Activated effector memory CD4-positive, alpha-beta T cell treated with Interleukin-2 at 50 U/mL for 16 hours (primary cell): ENCODE measurements at regions not wholly inside any gene's neighbourhood (a gene's known extent, or its start where the extent isn't known, plus 50 kb on each side); places are given as distances from the start of the nearest gene placed in this dataset.
"Not testable (repeated sequence)": the region's sequence is repeated elsewhere in the genome, so short reads cannot be mapped to it uniquely, and the experiment has no call there.

Source experiments
- DNase-seq: peaks from one replicate; pipeline ENCODE4 v3.0.0-alpha.2; 2020

DNA sequence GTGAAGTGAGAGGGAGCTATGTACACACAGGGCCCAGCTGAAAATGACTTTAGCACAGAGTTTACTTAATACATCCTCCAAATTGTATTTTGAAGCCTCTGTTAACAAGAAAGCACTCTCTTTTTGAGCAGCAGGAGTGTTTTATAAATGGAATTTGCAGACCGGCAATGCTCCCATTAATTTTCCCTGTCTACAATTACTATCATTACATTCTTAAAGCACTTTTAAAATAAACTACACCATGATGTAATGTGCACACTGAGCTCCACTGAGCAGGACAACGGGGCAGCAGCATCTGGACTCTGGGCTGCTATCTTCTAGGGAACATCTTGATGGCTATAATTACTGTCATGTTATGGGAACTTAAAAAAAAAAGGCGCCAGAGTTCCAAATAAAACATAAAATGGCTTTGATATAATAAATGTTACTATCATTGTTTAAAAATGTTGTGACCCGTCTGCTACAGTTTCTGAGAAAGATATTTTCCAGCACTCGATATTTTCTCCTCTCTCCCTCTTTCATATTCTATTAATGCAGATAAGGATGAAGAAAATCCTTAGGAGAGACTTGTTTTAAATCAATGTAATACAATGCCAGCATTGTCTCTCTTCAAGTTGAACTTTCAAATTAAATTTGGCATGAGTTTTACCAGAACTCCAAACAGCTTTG is 150.9 kb downstream of the HLX start:
- DNase-seq, result no peak

DNA sequence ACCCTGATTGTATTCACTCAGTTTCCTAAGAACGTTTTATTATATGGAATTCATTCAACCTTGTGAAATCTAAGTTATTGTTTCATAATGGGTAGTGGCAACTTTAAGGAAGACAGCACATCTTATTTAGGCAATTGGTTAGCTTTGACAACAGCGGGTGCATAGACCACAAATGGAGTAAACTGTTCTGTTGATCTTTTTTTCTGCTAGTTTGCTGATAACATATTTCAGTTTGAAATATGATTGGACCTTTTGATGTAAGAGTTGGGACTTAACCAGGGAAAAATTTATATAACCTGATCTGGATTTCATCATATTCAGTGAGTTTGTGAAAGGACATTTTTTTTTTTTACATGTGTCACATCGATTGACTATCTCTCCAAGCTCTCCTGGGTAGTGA is 151.7 kb downstream of the HLX start:
- DNase-seq, result no peak

DNA sequence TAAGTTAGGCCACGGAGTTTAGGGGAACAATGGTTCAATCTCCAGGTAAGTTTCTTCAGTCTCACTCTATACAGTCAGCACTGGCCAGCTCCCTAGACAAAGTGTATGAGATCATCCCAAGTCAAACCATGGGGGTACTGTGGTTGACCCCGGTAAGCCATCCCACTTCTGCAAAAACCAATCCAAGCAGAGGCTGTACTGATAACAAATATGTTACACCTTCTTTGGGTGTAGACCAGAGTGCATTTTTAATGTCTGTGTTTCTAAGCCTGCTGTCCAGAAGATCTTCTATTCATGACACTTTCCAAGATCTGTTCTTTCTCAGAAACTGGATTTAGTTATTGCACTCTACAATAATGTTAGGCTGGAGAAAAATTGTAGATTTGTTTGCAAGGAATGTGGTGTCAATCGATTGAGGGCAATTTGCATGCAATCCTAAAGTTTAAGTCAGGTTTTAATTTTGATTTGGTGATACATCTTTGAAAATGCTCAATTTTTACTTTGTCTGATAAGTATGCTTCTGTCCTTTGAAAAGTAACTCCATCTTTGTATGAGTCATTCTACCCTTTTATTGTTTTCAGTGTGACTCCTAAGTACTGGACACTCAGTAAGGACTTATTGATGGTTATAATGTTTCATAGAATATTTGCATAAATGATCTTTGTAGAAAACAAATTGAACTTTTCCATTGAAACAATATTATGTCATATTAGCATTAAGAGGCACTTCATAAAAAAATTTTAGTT is 152.4 kb downstream of the HLX start:
- DNase-seq, result no peak

- DNase-seq, result no peak
Observed at GRCh38 chr1:221032204-221032585, 153.0 kb downstream of the HLX start.

- DNase-seq, result no peak
Observed at GRCh38 chr1:221032637-221033280, 153.5 kb downstream of the HLX start.

DNA sequence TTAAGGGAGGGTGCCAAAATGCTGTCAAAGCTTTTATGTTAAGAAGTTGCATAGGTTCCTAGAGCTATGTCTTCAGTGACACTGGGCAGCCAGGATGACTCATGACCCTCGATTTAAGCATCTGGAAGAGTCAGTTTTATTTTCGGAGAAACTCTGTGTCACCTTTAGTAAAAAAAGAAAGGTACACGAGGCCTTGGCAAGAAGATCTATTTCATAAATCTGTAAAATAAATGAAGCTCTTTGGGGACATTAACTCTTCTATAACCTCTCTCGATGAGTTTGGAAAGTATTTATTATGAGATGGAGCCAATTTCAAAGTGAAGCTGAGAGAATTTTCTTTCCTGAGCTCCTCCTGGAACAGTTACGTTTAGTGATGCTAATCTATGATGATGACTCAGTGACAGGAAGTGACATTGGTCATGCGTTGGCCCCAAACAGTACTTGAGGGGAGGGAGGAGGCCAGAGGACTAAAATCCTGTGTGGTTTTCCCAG is 156.5 kb downstream of the HLX start:
- DNase-seq, result no peak

GRCh38 chr1:221039616-221040015 is 160.4 kb downstream of the HLX start:
- no peak for DNase-seq

- DNase-seq, result no peak
Observed at GRCh38 chr1:221040101-221040500, 160.9 kb downstream of the HLX start.

GRCh38 chr1:221040691-221041285 is 161.5 kb downstream of the HLX start:
- no peak for DNase-seq

- no peak for DNase-seq
Observed at GRCh38 chr1:221044538-221044937, 165.3 kb downstream of the HLX start.

DNA sequence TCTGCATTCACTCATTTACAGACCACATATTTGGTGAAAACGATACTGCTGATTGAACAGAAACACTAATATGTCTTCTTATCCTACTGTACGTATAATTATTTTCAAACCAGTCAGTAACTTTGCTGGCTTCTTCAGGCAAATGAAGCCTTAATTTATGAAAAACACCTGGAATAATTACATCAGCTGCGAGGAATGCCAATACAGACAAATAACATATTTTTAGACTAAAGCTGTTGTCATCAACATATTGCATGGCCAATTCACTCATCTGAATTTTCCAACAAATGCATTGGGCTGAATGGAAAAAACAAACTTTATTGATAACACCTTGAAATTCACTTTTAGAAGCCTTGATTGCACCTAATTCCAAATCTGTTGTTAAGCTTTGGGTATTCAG is 165.9 kb downstream of the HLX start:
- DNase-seq, result no peak

- DNase-seq, result no peak
Observed at GRCh38 chr1:221045842-221046831, 166.9 kb downstream of the HLX start.

DNA sequence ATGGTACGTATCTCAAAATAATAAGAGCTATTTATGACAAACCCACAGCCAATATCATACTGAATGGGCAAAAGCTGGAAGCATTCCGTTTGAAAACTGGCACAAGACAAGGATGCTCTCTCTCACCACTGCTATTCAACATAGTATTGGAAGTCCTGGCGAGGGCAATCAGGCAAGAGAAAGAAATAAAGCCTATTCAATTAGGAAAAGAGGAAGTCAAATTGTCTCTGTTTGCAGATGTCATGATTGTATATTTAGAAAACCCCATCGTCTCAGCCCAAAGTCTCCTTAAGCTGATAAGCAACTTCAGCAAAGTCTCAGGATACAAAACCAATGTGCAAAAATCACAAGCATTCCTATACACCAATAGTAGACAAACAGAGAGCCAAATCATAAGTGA is 172.1 kb downstream of the HLX start:
- DNase-seq, result not testable (repeated sequence)

GRCh38 chr1:221053889-221054288 is 174.6 kb downstream of the HLX start:
- DNase-seq, result no peak

DNA sequence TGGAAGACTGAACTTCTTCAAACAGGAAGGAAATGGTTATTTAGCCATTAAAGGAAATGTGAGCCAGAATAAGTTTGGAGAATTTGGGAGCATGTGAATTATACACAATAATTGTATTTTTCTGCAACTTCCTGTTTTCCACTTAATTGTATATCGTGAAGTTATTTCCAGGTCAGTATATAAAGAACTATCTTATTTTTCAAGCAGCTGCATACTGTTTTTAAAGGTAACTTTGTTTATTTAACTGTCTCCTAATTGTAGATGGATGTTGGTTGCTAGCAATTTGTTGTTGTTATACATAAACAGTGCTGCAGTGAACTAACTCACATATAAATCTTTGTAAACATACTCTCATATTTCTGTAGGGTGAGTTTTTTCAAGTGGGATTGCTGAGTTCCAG is 180.3 kb downstream of the HLX start:
- DNase-seq, result no peak

DNA sequence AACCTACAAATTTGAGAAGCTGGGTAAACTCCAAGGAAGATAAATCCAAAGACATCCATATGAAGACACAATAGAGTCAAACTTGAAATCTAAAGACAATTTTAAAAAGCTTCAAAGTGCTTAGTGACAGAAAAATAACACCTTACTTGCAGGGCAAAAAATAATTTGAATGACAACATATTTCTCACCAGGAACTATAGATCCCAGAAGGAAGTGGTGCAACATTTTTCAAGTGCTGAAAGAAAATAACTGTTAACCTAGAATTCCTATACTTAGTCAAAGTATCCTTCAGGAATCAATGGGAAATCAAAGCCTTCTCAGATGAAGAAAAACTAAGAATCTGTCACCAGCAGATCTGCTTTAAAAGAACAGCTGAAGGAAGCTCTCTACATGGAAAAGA is 184.4 kb downstream of the HLX start:
- DNase-seq, result no peak

DNA sequence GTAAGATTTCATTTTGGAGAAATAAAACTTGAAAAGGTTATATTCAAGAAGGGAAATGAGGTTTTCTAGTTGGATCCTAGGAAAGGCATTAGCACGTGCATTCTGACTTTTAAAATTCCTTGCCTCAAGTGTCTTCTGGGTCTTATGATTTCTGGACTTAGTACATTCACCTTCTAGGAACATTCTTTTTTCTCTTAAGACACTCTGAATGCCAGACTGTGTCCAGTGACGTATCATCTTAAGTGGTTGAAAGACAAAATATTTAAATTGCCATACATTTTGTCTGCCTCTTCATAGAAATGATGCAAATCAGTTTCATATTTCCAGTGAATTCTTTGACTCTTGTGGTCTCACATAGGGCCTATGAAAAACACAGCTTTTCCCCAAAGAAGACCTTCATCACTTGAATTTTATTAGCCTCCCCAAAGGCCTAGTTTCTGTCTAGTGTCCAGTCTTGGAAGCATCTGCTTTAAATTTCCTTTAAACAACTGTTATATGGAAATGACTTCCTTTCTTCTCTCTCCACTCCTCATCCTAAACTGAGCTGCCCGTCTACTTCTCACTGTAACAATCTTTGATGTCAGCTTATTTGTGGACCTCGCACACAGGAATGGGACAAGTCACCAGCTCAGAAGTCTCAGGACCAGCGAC is 187.2 kb downstream of the HLX start:
- no peak for DNase-seq

DNA sequence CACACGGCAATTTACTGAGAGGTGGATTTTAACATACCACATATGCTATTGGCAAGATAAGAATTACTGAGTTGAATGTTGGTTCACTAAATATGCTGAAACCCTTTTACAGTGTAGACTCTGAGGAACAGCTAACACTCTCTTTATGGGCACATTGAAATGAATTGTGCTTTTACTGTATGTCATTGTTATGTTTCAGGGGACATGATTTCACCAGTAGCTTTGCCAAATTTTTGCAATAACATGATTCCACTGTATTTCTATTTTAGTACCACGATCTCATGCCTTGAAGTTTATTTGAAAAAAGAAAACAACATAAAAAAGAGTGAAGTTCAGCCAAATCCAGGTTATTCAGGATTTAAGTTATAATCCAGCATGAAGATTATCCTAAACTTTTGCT is 188.5 kb downstream of the HLX start:
- no peak for DNase-seq

GRCh38 chr1:221069178-221069903 is 190.1 kb downstream of the HLX start:
- no peak for DNase-seq

DNA sequence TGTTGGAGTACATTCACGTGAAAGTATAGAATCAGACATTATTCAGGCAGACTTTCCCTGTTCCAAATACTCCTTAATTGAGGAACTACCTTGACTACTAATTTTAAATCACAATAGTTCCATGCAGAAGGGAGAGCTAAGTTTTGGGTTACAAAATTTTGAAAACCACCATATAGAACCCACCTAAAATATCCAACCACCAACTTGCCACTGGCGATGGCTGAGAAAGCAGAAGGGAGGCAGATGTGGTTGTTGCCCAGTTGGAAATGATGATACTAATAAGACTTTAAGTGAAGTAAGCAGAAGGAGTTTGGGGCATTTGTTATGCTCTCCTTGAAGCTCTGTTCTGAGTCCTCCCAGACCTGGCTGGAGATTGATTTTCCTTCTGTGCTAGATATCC is 190.7 kb downstream of the HLX start:
- DNase-seq, result no peak

DNA sequence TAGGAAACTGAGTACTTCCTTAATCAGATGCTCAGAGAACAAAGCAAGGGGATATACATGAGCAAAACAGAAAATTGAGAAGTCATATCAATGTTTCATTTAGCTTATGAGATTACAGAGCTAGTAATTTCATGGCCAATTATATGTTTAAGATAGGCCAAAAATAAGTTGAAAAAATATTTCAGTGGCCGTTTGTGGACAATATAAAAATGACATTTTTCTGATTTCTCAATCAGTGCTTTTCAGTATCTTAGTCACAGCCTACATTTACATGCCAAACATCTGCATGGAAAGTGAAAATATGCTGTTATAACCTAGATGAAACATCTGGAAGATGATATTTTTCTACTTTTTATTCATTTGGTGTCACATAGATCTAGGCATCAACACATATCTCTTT is 192.5 kb downstream of the HLX start:
- no peak for DNase-seq
